ENCODE measurements at regions not wholly inside any gene's neighbourhood (a gene's known extent, or its start where the extent isn't known, plus 50 kb on each side); places are given as distances from the start of the nearest gene placed in this dataset.

- no peak for TF ChIP-seq CTCF (conservative IDR thresholded peaks at IDR 0.05 in 1 of 2, IDR thresholded peaks at IDR 0.05 in 1 of 2; ENCODE audit: low read depth in 1 of 2, low read length in 2 of 2)
- no peak for TF ChIP-seq EZH2 (IDR thresholded peaks at IDR 0.05; ENCODE audit: low read length, missing control alignments)
Measured at GRCh38 chr5:152137063-152137462, 212.4 kb upstream of the GLRA1 start.

Measured in fibroblast of lung (primary cell).